Neural progenitor cell (in vitro differentiated cells): ENCODE measurements at regions not wholly inside any gene's neighbourhood (a gene's known extent, or its start where the extent isn't known, plus 50 kb on each side); places are given as distances from the start of the nearest gene placed in this dataset.
"Not testable (repeated sequence)": the region's sequence is repeated elsewhere in the genome, so short reads cannot be mapped to it uniquely, and the experiment has no call there.

Source experiments
- DNase-seq: peaks from one replicate; pipeline ENCODE4 v3.0.0-alpha.2; 2016; ENCODE audit warnings: low spot score
- H2AFZ ChIP-seq: fragments of 200-600 bp; sonication (generic); replicated peaks from 2 replicates; pipeline ENCODE4 v1.6.1; 2016; ENCODE audit warnings: antibody characterized with exemption
- H3F3A ChIP-seq: fragments of 200-600 bp; sonication (generic); 2 replicates; pipeline ENCODE4 v1.6.1; 2016; ENCODE audit warnings: antibody characterized with exemption, low read depth
- H3K27ac ChIP-seq: fragments of 200-600 bp; sonication (generic); 2 replicates; pipeline ENCODE4 v1.5.1; 2016; ENCODE audit warnings: mild to moderate bottlenecking
- H3K27me3 ChIP-seq: fragments of 200-600 bp; sonication (generic); 2 replicates; pipeline ENCODE4 v1.6.1; 2016; ENCODE audit warnings: mild to moderate bottlenecking, moderate library complexity
- H3K36me3 ChIP-seq: fragments of 200-600 bp; sonication (generic); 2 replicates; pipeline ENCODE4 v1.5.1; 2016
- H3K4me1 ChIP-seq: fragments of 200-600 bp; sonication (generic); 2 replicates; pipeline ENCODE4 v1.6.1; 2016; ENCODE audit warnings: mixed run types
- H3K4me2 ChIP-seq: fragments of 200-600 bp; sonication (generic); 2 replicates; pipeline ENCODE4 v1.6.1; 2016
- H3K4me3 ChIP-seq: fragments of 200-600 bp; sonication (generic); 2 replicates; pipeline ENCODE4 v1.5.1; 2016
- H3K79me2 ChIP-seq: fragments of 200-600 bp; sonication (generic); 2 replicates; pipeline ENCODE4 v1.6.1; 2016; ENCODE audit warnings: low read depth
- H3K9ac ChIP-seq: fragments of 200-600 bp; sonication (generic); 2 replicates; pipeline ENCODE4 v1.6.1; 2016
- H3K9me3 ChIP-seq: fragments of 200-600 bp; sonication (generic); 2 replicates; pipeline ENCODE4 v1.5.1; 2016; ENCODE audit warnings: low read depth
- H4K20me1 ChIP-seq: fragments of 200-600 bp; sonication (generic); 2 replicates; pipeline ENCODE4 v1.6.1; 2016; ENCODE audit warnings: low read depth
- H3K27ac Mint-ChIP-seq: 3 replicates; pipeline ENCODE4 v1.8.0; 2021; ENCODE audit warnings: mixed read lengths
- H3K27me3 Mint-ChIP-seq: 2 replicates; pipeline ENCODE4 v1.8.0; 2022; ENCODE audit warnings: low read depth, mild to moderate bottlenecking, inconsistent platforms, moderate library complexity, mixed read lengths; ENCODE audit not compliant: insufficient read depth
- H3K36me3 Mint-ChIP-seq: 3 replicates; pipeline ENCODE4 v1.8.0; 2021; ENCODE audit warnings: mixed read lengths
- H3K4me1 Mint-ChIP-seq: 3 replicates; pipeline ENCODE4 v1.8.0; 2021; ENCODE audit warnings: mixed read lengths
- H3K4me3 Mint-ChIP-seq: 3 replicates; pipeline ENCODE4 v1.8.0; 2021; ENCODE audit warnings: mild to moderate bottlenecking, moderate library complexity, mixed read lengths
- H3K9me3 Mint-ChIP-seq: 3 replicates; pipeline ENCODE4 v1.8.0; 2020; ENCODE audit warnings: mixed read lengths
- EZH2 ChIP-seq: fragments of 200-600 bp; sonication (generic); IDR thresholded peaks from 2 replicates; pipeline ENCODE4 v1.6.1; 2017; ENCODE audit warnings: antibody characterized with exemption, mild to moderate bottlenecking, moderate library complexity
- EZH2phosphoT487 ChIP-seq: fragments of 200-600 bp; sonication (generic); IDR thresholded peaks from 2 replicates; pipeline ENCODE4 v1.6.1; 2017; ENCODE audit warnings: antibody characterized with exemption
- TF ChIP-seq, protein P1 (sequence below): fragments of 200-600 bp; sonication (generic); IDR thresholded peaks from 2 replicates; pipeline ENCODE4 v1.5.1; 2017; ENCODE audit warnings: antibody characterized with exemption, mild to moderate bottlenecking

DNA sequence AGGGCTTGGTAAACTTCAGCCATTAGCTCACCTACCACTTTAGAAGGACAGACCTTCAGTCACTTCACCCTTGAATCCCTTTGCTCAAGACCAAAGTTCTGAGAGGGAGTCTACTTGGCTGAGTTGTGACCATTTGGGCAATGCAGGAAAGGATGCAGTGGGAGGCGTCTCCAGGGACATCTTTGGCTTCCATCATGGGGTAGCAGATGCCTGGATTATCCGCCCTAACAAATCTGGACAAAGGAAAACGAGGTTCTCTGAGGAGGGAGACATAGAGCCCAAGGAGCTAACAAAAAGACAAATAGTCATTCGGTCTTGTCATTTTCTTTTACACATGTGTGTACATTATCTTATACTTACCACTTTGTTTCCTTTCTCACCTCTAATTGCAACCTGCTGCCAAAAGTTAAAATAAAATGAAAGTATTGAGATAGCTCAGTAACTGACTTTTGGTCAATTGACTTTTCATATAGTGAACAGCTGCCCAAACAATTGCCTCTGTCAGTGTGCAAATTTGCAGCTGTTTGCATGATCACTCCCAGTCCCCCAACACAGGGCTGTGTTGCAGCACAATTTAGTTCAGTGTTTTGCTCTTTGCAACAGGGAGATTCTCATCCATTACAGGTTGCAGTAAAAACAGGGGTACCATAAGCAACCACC, 108.9 kb upstream of the EEF2KMT start:
- TF ChIP-seq EZH2 (no peak), EZH2phosphoT487 (no peak)
- TF ChIP-seq, protein P1, sequence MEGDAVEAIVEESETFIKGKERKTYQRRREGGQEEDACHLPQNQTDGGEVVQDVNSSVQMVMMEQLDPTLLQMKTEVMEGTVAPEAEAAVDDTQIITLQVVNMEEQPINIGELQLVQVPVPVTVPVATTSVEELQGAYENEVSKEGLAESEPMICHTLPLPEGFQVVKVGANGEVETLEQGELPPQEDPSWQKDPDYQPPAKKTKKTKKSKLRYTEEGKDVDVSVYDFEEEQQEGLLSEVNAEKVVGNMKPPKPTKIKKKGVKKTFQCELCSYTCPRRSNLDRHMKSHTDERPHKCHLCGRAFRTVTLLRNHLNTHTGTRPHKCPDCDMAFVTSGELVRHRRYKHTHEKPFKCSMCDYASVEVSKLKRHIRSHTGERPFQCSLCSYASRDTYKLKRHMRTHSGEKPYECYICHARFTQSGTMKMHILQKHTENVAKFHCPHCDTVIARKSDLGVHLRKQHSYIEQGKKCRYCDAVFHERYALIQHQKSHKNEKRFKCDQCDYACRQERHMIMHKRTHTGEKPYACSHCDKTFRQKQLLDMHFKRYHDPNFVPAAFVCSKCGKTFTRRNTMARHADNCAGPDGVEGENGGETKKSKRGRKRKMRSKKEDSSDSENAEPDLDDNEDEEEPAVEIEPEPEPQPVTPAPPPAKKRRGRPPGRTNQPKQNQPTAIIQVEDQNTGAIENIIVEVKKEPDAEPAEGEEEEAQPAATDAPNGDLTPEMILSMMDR = no peak
- Histone ChIP-seq H3K27ac (no peak overlapping the region), H3F3A (no peaks in the 10 kb centered on the region), H3K4me3 (no peak overlapping the region), H3K4me2 (no peak overlapping the region), H3K36me3 (no peaks in the 10 kb centered on the region), H3K9ac (no peak overlapping the region), H3K9me3 (no peaks in the 10 kb centered on the region), H3K4me1 (peaks cover 6% of the 10 kb centered on the region), H3K79me2 (no peaks in the 10 kb centered on the region), H4K20me1 (no peaks in the 10 kb centered on the region), H3K27me3 (no peaks in the 10 kb centered on the region), H2AFZ (peak overlapping the region; percentile 17)
- Mint-ChIP-seq H3K9me3 (peaks cover 7% of the 10 kb centered on the region), H3K27me3 (peaks cover 2% of the 10 kb centered on the region), H3K27ac (no peak overlapping the region), H3K4me3 (no peak overlapping the region), H3K36me3 (no peaks in the 10 kb centered on the region), H3K4me1 (no peaks in the 10 kb centered on the region)
- DNase-seq = no peak

DNA sequence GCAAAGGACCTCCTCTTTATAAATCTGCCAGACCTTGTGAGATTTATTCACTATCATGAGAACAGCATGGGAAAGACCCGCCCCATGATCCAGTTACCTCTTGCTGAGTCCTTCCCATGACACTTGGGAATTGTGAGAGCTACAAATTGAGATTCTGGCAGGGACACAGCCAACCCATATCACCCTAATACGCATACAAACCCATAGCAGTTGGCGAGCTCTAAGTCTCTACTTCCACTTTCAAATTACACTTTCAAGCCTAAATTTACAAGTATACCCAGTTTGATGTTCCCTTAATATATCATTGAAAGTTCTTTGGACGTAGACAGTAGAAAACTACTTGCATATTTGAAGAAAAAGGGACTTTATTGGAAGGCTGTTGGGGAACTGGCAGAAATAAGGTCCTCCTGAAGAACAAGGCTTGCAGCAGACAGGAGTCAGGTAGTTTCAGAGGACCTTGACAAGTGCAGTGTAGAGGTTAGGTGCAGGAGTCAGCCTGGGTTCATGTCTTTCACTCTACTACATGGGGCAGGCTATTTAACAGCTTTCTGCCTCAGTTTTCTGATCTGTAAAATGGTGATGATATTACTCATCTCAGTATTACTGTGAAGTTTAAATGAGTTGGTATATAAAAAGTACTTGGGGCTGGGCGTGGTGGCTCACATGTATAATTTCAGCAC, 107.9 kb upstream of the EEF2KMT start:
- TF ChIP-seq EZH2phosphoT487 (no peak), EZH2 (no peak)
- TF ChIP-seq, protein P1 = no peak
- no peaks in the 10 kb centered on the region for H3K4me1 Mint-ChIP-seq

DNA sequence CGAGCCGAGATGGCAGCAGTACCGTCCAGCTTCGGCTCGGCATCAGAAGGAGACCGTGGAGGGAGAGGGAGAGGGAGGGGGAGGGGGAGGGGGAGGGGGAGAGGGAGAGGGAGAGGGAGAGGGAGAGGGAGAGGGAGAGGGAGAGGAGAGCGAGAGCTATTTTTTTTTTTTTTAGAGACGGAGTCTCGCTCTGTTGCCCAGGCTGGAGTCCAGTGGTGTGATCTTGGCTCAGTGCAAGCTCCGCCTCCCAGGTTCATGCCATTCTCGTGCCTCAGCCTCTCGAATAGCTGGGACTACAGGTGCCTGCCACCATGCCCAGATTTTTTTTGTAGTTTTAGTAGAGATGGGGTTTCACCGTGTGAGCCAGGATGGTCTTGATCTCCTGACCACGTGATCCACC, 106.1 kb upstream of the EEF2KMT start:
- not testable (repeated sequence) for H3K36me3 ChIP-seq, H3K9me3 Mint-ChIP-seq, H3K79me2 ChIP-seq, H3K36me3 Mint-ChIP-seq, H3K4me2 ChIP-seq, H3K27ac Mint-ChIP-seq, H3K27me3 ChIP-seq, H2AFZ ChIP-seq, DNase-seq, H3K27ac ChIP-seq, H3K9me3 ChIP-seq, H4K20me1 ChIP-seq, H3K9ac ChIP-seq, H3K4me3 ChIP-seq, H3F3A ChIP-seq, H3K27me3 Mint-ChIP-seq, H3K4me1 Mint-ChIP-seq, H3K4me3 Mint-ChIP-seq
- peaks cover 13% of the 10 kb centered on the region for H3K4me1 ChIP-seq

More for the DNA sequence above, 107.9 kb upstream of the EEF2KMT start:
- no peak overlapping the region for H3K4me3 Mint-ChIP-seq
- H3K36me3 ChIP-seq = no peaks in the 10 kb centered on the region
- no peaks in the 10 kb centered on the region for H3F3A ChIP-seq
- H3K27ac Mint-ChIP-seq = no peak overlapping the region
- no peaks in the 10 kb centered on the region for H3K36me3 Mint-ChIP-seq
- H3K9ac ChIP-seq = no peak overlapping the region
- H3K27me3 Mint-ChIP-seq = peaks cover 2% of the 10 kb centered on the region
- H3K4me1 ChIP-seq = peaks cover 13% of the 10 kb centered on the region
- no peak overlapping the region for H3K4me2 ChIP-seq
- H3K9me3 ChIP-seq = no peaks in the 10 kb centered on the region
- DNase-seq = no peak
- H2AFZ ChIP-seq = no peak overlapping the region
- H3K79me2 ChIP-seq = no peaks in the 10 kb centered on the region
- H3K4me3 ChIP-seq = no peak overlapping the region
- H3K27ac ChIP-seq = no peak overlapping the region
- no peaks in the 10 kb centered on the region for H3K27me3 ChIP-seq
- H3K9me3 Mint-ChIP-seq = peaks cover 7% of the 10 kb centered on the region
- no peaks in the 10 kb centered on the region for H4K20me1 ChIP-seq

DNA sequence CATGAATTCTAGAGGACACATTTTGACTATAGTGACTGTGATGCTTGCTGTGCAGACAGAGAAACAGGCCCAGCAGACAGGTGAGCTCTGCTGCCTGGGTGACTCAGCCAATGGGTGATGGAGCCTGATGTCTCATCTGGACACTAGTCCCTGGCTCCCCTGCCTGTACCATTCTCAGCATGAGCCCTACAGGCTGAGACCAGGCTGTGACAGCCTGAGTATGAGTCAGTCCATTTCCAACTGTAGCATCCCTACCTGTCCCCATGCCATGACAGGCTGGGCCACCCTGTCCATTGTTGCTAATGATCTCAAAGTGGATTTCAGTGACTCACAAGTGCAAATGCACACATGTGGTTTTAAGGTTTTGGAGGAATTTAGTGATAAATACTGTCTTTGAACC, 102.5 kb upstream of the EEF2KMT start:
- Mint-ChIP-seq H3K36me3 (no peaks in the 10 kb centered on the region), H3K27me3 (peaks cover 3% of the 10 kb centered on the region), H3K27ac (no peak overlapping the region), H3K4me3 (no peak overlapping the region), H3K4me1 (no peaks in the 10 kb centered on the region), H3K9me3 (peaks cover 10% of the 10 kb centered on the region)
- no peaks in the 10 kb centered on the region for H3F3A ChIP-seq
- H3K27me3 ChIP-seq = no peaks in the 10 kb centered on the region
- no peaks in the 10 kb centered on the region for H3K36me3 ChIP-seq
- H3K9me3 ChIP-seq = no peaks in the 10 kb centered on the region
- DNase-seq = no peak
- H3K9ac ChIP-seq = no peak overlapping the region
- no peak overlapping the region for H3K27ac ChIP-seq
- H4K20me1 ChIP-seq = no peaks in the 10 kb centered on the region
- H3K4me1 ChIP-seq = peaks cover 7% of the 10 kb centered on the region
- no peak overlapping the region for H3K4me3 ChIP-seq
- H2AFZ ChIP-seq = no peak overlapping the region
- H3K4me2 ChIP-seq = no peak overlapping the region
- TF ChIP-seq EZH2phosphoT487 (no peak), EZH2 (no peak)
- TF ChIP-seq, protein P1 = no peak
- H3K79me2 ChIP-seq = no peaks in the 10 kb centered on the region
